GM10266 (cell line): ENCODE measurements at regions not wholly inside any gene's neighbourhood (a gene's known extent, or its start where the extent isn't known, plus 50 kb on each side); places are given as distances from the start of the nearest gene placed in this dataset.
"Not testable (repeated sequence)": the region's sequence is repeated elsewhere in the genome, so short reads cannot be mapped to it uniquely, and the experiment has no call there.

Experiments
- DNase-seq: peaks from one replicate; pipeline ENCODE4 v3.0.0; 2012; ENCODE audit errors: extremely low spot score
- CTCF ChIP-seq: IDR thresholded peaks from 2 replicates; pipeline ENCODE4 v1.5.1; 2012; ENCODE audit warnings: mild to moderate bottlenecking, low read depth; ENCODE audit not compliant: control insufficient read depth, insufficient read depth; ENCODE audit errors: missing control alignments

- TF ChIP-seq CTCF: no peak
- no peak for DNase-seq
Measured at GRCh38 chr1:192877283-192877886, 68.5 kb downstream of the RGS2 start.

- no peak for DNase-seq
Measured at GRCh38 chr1:192878249-192878648, 69.4 kb downstream of the RGS2 start.

DNA sequence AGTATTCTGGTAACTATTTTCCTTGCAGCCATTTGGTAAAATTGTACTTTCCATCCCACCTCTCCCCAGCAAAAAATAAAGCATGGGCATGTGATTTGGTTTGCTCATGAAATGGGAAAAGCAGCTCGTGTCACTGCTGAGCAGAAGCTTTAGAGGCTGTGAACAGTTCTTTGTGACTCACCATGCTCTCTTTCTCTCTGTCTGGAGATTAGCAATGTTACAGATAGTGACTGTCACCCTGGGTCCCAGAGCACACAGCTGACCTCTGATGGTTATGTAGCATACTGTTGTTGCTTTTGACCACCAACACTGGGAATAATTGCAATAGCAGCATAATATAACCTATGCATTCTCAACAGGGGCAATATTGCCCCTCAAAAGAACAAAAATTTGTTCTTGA is 70.6 kb downstream of the RGS2 start:
- no peak for DNase-seq
- TF ChIP-seq CTCF: no peak

More at GRCh38 chr1:192878249-192878648, 69.4 kb downstream of the RGS2 start:
- no peak for TF ChIP-seq CTCF

- no peak for DNase-seq
- no peak for TF ChIP-seq CTCF
Measured at GRCh38 chr1:192880231-192880630, 71.4 kb downstream of the RGS2 start.

GRCh38 chr1:192884241-192884640 is 75.4 kb downstream of the RGS2 start:
- DNase-seq: no peak
- no peak for TF ChIP-seq CTCF

- DNase-seq: not testable (repeated sequence)
Measured at GRCh38 chr1:192885387-192885786, 76.5 kb downstream of the RGS2 start.

DNA sequence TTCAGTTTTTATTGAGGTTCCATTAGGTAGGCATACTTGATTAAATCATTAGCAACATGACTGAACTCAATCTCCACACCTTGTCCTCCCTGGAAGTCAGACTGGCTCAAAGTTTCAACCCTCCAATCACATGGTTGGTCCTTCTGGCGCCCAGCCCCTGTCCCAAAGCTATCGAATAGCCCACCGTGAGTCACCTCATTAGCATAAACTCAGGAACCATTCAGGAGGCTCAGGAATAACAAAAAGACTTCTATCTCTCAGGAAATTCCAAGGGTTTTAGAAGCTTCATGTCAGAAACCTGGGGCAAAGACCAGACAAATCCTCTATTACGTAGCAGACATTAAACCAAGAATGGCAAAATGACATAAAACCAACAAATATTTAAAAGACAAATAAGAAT is 78.6 kb downstream of the RGS2 start:
- TF ChIP-seq CTCF: no peak
- DNase-seq: no peak

GRCh38 chr1:192888574-192888973 is 79.7 kb downstream of the RGS2 start:
- no peak for TF ChIP-seq CTCF
- no peak for DNase-seq
